HepG2 (cell line): ENCODE measurements at regions not wholly inside any gene's neighbourhood (a gene's known extent, or its start where the extent isn't known, plus 50 kb on each side); places are given as distances from the start of the nearest gene placed in this dataset.

Experiments
- ATAC-seq: fragments of 200-7000 bp; cut with Tn5 transposase; 3 replicates; pipeline ENCODE4 v1.9.1; 2020; ENCODE audit warnings: mild to moderate bottlenecking, moderate library complexity
- BruUV-seq: library from RNA; stranded (reverse); fragments of 400-500 nt; replicated peaks from 2 replicates; lab custom pipeline; 2021; lab: Mats Ljungman, UMichigan
- CTCF ChIA-PET: fragments of 300-600 bp; formaldehyde crosslinking; extraction: SDS; loops from one replicate; lab custom pipeline; 2021; ENCODE audit warnings: low total read pairs, inconsistent platforms, low intra/inter-chr PET ratio; lab: Yijun Ruan, JAX
- POLR2A ChIA-PET: fragments of 350-600 bp; sonication (Branson Sonifier 250); formaldehyde crosslinking; loops from one replicate; lab custom pipeline; 2020; ENCODE audit warnings: antibody characterized with exemption, inconsistent platforms; lab: Yijun Ruan, JAX
- DNase-seq: peaks from one replicate; pipeline ENCODE4 v3.0.0-alpha.2; 2015; ENCODE audit warnings: low spot score
- FAIRE-seq: peaks from 3 replicates; lab custom pipeline; 2011; peaks lifted over from hg19 to GRCh38; lab: Jason Lieb, UNC
- H2AFZ ChIP-seq: one replicate; pipeline ENCODE4 v1.6.1; 2011; ENCODE audit warnings: low read length, inconsistent platforms
- H3K27ac ChIP-seq: fragments of 300-600 bp; 3 replicates; pipeline ENCODE4 v1.8.0; 2011; ENCODE audit warnings: mixed run types, mild to moderate bottlenecking, mixed read lengths, low read length, inconsistent platforms; ENCODE audit not compliant: insufficient read depth; ENCODE audit errors: extremely low read length
- H3K27me3 ChIP-seq, 2 experiments: fragments of 200-600 bp in 1 of 2; 2 replicates in 1 of 2; 3 replicates in 1 of 2; pipeline versions ENCODE4 v1.6.0 to v1.8.0; 2011; ENCODE audit warnings: low read length in 2 of 2, mild to moderate bottlenecking in 2 of 2, moderate library complexity in 2 of 2, inconsistent platforms in 1 of 2; ENCODE audit not compliant: insufficient read depth in 2 of 2, control insufficient read depth in 1 of 2
- H3K36me3 ChIP-seq, 2 experiments: fragments of 200-600 bp in 1 of 2; replicated peaks in 1 of 2; 2 replicates in 1 of 2; 3 replicates in 1 of 2; pipeline versions ENCODE4 v1.5.1 to v1.8.0; 2011; ENCODE audit warnings: low read length in 2 of 2, inconsistent platforms in 1 of 2; ENCODE audit not compliant: insufficient read depth in 2 of 2, control insufficient read depth in 1 of 2
- H3K4me1 ChIP-seq: 2 replicates; pipeline ENCODE4 v1.5.1; 2012; ENCODE audit warnings: low read length, inconsistent platforms; ENCODE audit not compliant: insufficient read depth
- H3K4me2 ChIP-seq: 2 replicates; pipeline ENCODE4 v1.6.0; 2011; ENCODE audit warnings: low read depth, low read length, inconsistent platforms
- H3K4me3 ChIP-seq, 3 experiments: fragments of 200-600 bp in 1 of 3; sonication (generic), shearing (Covaris generic) in 1 of 3; replicated peaks in 1 of 3; 2 replicates each; pipeline ENCODE4 v1.5.1; 2011 to 2016; ENCODE audit warnings: low read length in 3 of 3, inconsistent platforms in 2 of 3, low read depth in 2 of 3, mild to moderate bottlenecking in 2 of 3, control low read depth in 1 of 3, mixed read lengths in 1 of 3; ENCODE audit not compliant: insufficient read depth in 1 of 3
- H3K79me2 ChIP-seq: one replicate; pipeline ENCODE4 v1.6.1; 2011; ENCODE audit warnings: low read length, inconsistent platforms; ENCODE audit not compliant: insufficient read depth
- H3K9ac ChIP-seq: 2 replicates; pipeline ENCODE4 v1.6.0; 2011; ENCODE audit warnings: mild to moderate bottlenecking, low read depth, low read length, inconsistent platforms; ENCODE audit not compliant: insufficient read depth
- H3K9me3 ChIP-seq: 2 replicates; pipeline ENCODE4 v1.5.1; 2012; ENCODE audit warnings: mild to moderate bottlenecking, low read length
- H4K20me1 ChIP-seq: 2 replicates; pipeline ENCODE4 v1.6.0; 2011; ENCODE audit warnings: inconsistent platforms, mild to moderate bottlenecking, low read length, moderate library complexity; ENCODE audit not compliant: insufficient read depth
- ATF7 ChIP-seq, 2 experiments: fragments of 450-650 bp in 1 of 2; sonication (generic) in 1 of 2; formaldehyde crosslinking in 1 of 2; IDR thresholded peaks; 2 replicates each; pipeline versions ENCODE4 v1.4.0 to v1.6.1; 2016 to 2020; ENCODE audit warnings: antibody characterized with exemption in 1 of 2, mild to moderate bottlenecking in 1 of 2, missing genetic modification reagents in 1 of 2
- CHCHD3 ChIP-seq: sonication (generic); formaldehyde crosslinking; IDR thresholded peaks from 2 replicates; pipeline ENCODE4 v1.8.0; 2022; ENCODE audit warnings: mild to moderate bottlenecking, missing genetic modification reagents, moderate library complexity
- CREB1 ChIP-seq, 2 experiments: fragments of 450-650 bp in 1 of 2; IDR thresholded peaks; 2 replicates each; pipeline ENCODE4 v1.6.1; 2016 to 2017; ENCODE audit warnings: control low read depth in 1 of 2, mild to moderate bottlenecking in 1 of 2, missing compliant biosample characterization in 1 of 2, missing genetic modification characterization in 1 of 2
- GATAD1 ChIP-seq: IDR thresholded peaks from 2 replicates; pipeline ENCODE4 v1.6.1; 2016; ENCODE audit warnings: missing genetic modification reagents, missing compliant biosample characterization
- HNRNPH1 ChIP-seq: fragments of 200-400 bp; formaldehyde crosslinking; optimal IDR thresholded peaks from 2 replicates; pipeline ENCODE3; 2017; ENCODE audit warnings: mild to moderate bottlenecking, low read depth, low read length
- NAIF1 ChIP-seq: sonication (generic); formaldehyde crosslinking; IDR thresholded peaks from 2 replicates; pipeline ENCODE4 v1.5.0; 2020; ENCODE audit warnings: mild to moderate bottlenecking, missing genetic modification reagents, borderline replicate concordance
- RNF219 ChIP-seq: sonication (generic); formaldehyde crosslinking; IDR thresholded peaks from 2 replicates; pipeline ENCODE4 v1.5.0; 2020; ENCODE audit warnings: mild to moderate bottlenecking, missing genetic modification reagents
- SIN3A ChIP-seq: IDR thresholded peaks from 2 replicates; pipeline ENCODE4 v1.6.1; 2011; ENCODE audit warnings: low read depth, mild to moderate bottlenecking, control low read depth, low read length, borderline replicate concordance
- SKI ChIP-seq: fragments of 450-650 bp; IDR thresholded peaks from one replicate; pipeline ENCODE4 v1.6.1; 2018; ENCODE audit warnings: mild to moderate bottlenecking; ENCODE audit not compliant: partially characterized antibody
- TBP ChIP-seq: sonication (generic); formaldehyde crosslinking; IDR thresholded peaks from 2 replicates; pipeline ENCODE4 v1.5.0; 2020; ENCODE audit warnings: missing genetic modification reagents
- ZNF777 ChIP-seq: sonication (generic); formaldehyde crosslinking; IDR thresholded peaks from 2 replicates; pipeline ENCODE4 v1.4.0; 2020; ENCODE audit warnings: missing genetic modification reagents
- WGBS: methylation state at CpG from one replicate; pipeline ENCODE4 v1.1.6; 2017; ENCODE audit warnings: low lambda C conversion rate; 5-methylcytosine and 5-hydroxymethylcytosine counted together
- in situ Hi-C: cut with HindIII; loops from 2 replicates; pipeline ENCODE4 v1.10.0; 2017; ENCODE audit warnings: low pct_unique_long_range_greater_than_20kb; ENCODE audit not compliant: extremely low pct_ligation_motif_present
- intact Hi-C: fragments of 100-400 bp; cut with micrococcal nuclease; formaldehyde crosslinking; loops from one replicate; pipeline ENCODE4 v1.10.0; 2022; ENCODE audit not compliant: unreplicated experiment

GRCh38 chr3:68295457-68295856 lies 636.9 kb downstream of the TAFA4 start:
- ChIA-PET CTCF (no interaction called here), POLR2A (no interaction called here)
- in situ Hi-C loops (no loop called here), intact Hi-C loops (no loop called here)
- FAIRE-seq: no peak
- Histone ChIP-seq H2AFZ (no peak overlapping the region), H3K4me2 (no peak overlapping the region), H3K36me3 (no peaks in the 10 kb centered on the region), H3K4me3 (no peak overlapping the region), H3K79me2 (no peaks in the 10 kb centered on the region), H3K27me3 (no peaks in the 10 kb centered on the region), H3K9me3 (peaks cover 23% of the 10 kb centered on the region; the same call in 1 of the 2 replicates), H3K9ac (no peak overlapping the region), H4K20me1 (no peaks in the 10 kb centered on the region), H3K4me1 (no peaks in the 10 kb centered on the region), H3K27ac (no peak overlapping the region)
- WGBS: 0% methylated on average over 1 of the region's 1 CpG
- TF ChIP-seq ZNF777 (CRISPR knock-in tag) (no peak), ATF7 (IDR thresholded peaks at IDR 0.05) (peak; percentile 61; the same call in 1 of the 2 replicates), ATF7 (CRISPR knock-in tag; IDR thresholded peaks at IDR 0.05) (no peak), HNRNPH1 (no peak), NAIF1 (CRISPR knock-in tag) (no peak), GATAD1 (CRISPR knock-in tag) (no peak), CREB1 (IDR thresholded peaks at IDR 0.05) (peak; percentile 55), CREB1 (CRISPR knock-in tag; IDR thresholded peaks at IDR 0.05) (no peak), SIN3A (no peak), SKI (no peak), CHCHD3 (no peak), TBP (no peak), RNF219 (CRISPR knock-in tag) (no peak)
- no peak for ATAC-seq
- DNase-seq: no peak
- no TSS peak for BruUV-seq
